ENCODE measurements at regions not wholly inside any gene's neighbourhood (a gene's known extent, or its start where the extent isn't known, plus 50 kb on each side); places are given as distances from the start of the nearest gene placed in this dataset.

- TF ChIP-seq CTCF (IDR thresholded peaks at IDR 0.05; ENCODE audit: low read depth, low read length, missing input control) (no peak), SP1 (IDR thresholded peaks at IDR 0.05) (no peak), FOXA1 (IDR thresholded peaks at IDR 0.05) (no peak)
Observed at GRCh38 chr10:34889004-34889869, 74.1 kb upstream of the PARD3 start.
